Keratinocyte (primary cell): ENCODE measurements at regions not wholly inside any gene's neighbourhood (a gene's known extent, or its start where the extent isn't known, plus 50 kb on each side); places are given as distances from the start of the nearest gene placed in this dataset.
A peak's percentile ranks its signal among the peaks of the same experiment; 100 is the strongest.

Experiments used
- DNase-seq: peaks from one replicate; pipeline ENCODE4 v3.0.0-alpha.2; 2011; ENCODE audit warnings: low read depth, missing footprints, low spot score
- FAIRE-seq: peaks from 2 replicates; lab custom pipeline; 2011; peaks lifted over from hg19 to GRCh38; lab: Jason Lieb, UNC
- H2AFZ ChIP-seq: 2 replicates; pipeline ENCODE4 v1.6.0; 2012; ENCODE audit warnings: low read length, control low read depth, inconsistent platforms; ENCODE audit not compliant: control insufficient read depth
- H3K27ac ChIP-seq: 2 replicates; pipeline ENCODE4 v1.5.1; 2011; ENCODE audit warnings: low read length; ENCODE audit not compliant: control insufficient read depth, insufficient read depth
- H3K27me3 ChIP-seq: 3 replicates; pipeline ENCODE4 v1.6.0; 2011; ENCODE audit warnings: low read length; ENCODE audit not compliant: control insufficient read depth, insufficient read depth; ENCODE audit errors: extremely low read depth
- H3K36me3 ChIP-seq, 2 experiments: 2 replicates in 1 of 2; 3 replicates in 1 of 2; pipeline ENCODE4 v1.5.1; 2011; ENCODE audit warnings: low read length in 2 of 2, mild to moderate bottlenecking in 1 of 2; ENCODE audit not compliant: control insufficient read depth in 2 of 2, insufficient read depth in 2 of 2; ENCODE audit errors: extremely low read depth in 1 of 2
- H3K4me1 ChIP-seq: 3 replicates; pipeline ENCODE4 v1.5.1; 2011; ENCODE audit warnings: low read length; ENCODE audit not compliant: control insufficient read depth, insufficient read depth; ENCODE audit errors: extremely low read depth
- H3K4me2 ChIP-seq: 3 replicates; pipeline ENCODE4 v1.6.0; 2011; ENCODE audit warnings: low read depth, low read length; ENCODE audit not compliant: control insufficient read depth, insufficient read depth; ENCODE audit errors: extremely low read depth
- H3K4me3 ChIP-seq, 3 experiments: fragments of 200-600 bp in 1 of 3; sonication (generic) in 1 of 3; 2 replicates in 2 of 3; 3 replicates in 1 of 3; pipeline ENCODE4 v1.5.1; 2011 to 2016; ENCODE audit warnings: low read length in 3 of 3, mild to moderate bottlenecking in 3 of 3, control low read depth in 2 of 3, inconsistent platforms in 1 of 3, low read depth in 1 of 3, mixed read lengths in 1 of 3, mixed run types in 1 of 3, moderate library complexity in 1 of 3; ENCODE audit not compliant: control insufficient read depth in 2 of 3, insufficient read depth in 2 of 3; ENCODE audit errors: extremely low read depth in 1 of 3
- H3K79me2 ChIP-seq: 2 replicates; pipeline ENCODE4 v1.6.0; 2012; ENCODE audit warnings: low read length; ENCODE audit not compliant: control insufficient read depth, insufficient read depth
- H3K9ac ChIP-seq: 3 replicates; pipeline ENCODE4 v1.6.0; 2011; ENCODE audit warnings: low read length; ENCODE audit not compliant: control insufficient read depth, insufficient read depth; ENCODE audit errors: extremely low read depth
- H3K9me1 ChIP-seq: 3 replicates; pipeline ENCODE4 v1.6.0; 2011; ENCODE audit warnings: low read length; ENCODE audit not compliant: control insufficient read depth, insufficient read depth; ENCODE audit errors: extremely low read depth
- H3K9me3 ChIP-seq: 2 replicates; pipeline ENCODE4 v1.5.1; 2012; ENCODE audit warnings: low read depth, low read length; ENCODE audit not compliant: control insufficient read depth
- H4K20me1 ChIP-seq: 3 replicates; pipeline ENCODE4 v1.6.0; 2011; ENCODE audit warnings: low read length; ENCODE audit not compliant: control insufficient read depth, insufficient read depth; ENCODE audit errors: extremely low read depth
- CTCF ChIP-seq, 3 experiments: IDR thresholded peaks in 1 of 3; conservative IDR thresholded peaks in 1 of 3; optimal IDR thresholded peaks in 1 of 3; 2 replicates in 2 of 3; 3 replicates in 1 of 3; pipeline versions ENCODE3 to v1.5.1; 2011; ENCODE audit warnings: low read length in 3 of 3, mild to moderate bottlenecking in 3 of 3, moderate library complexity in 2 of 3, control low read depth in 1 of 3, inconsistent platforms in 1 of 3; ENCODE audit not compliant: insufficient read depth in 2 of 3; ENCODE audit errors: extremely low read depth in 1 of 3
- EZH2 ChIP-seq: IDR thresholded peaks from one replicate; pipeline ENCODE4 v1.6.1; 2012; ENCODE audit warnings: inconsistent platforms, mild to moderate bottlenecking, low read length, moderate library complexity
- dilution Hi-C: fragments of 300-500 bp; cut with MboI; formaldehyde crosslinking; loops from one replicate; pipeline ENCODE4 v1.7.0; 2020; ENCODE audit warnings: low sequenced_read_pairs; ENCODE audit not compliant: extremely low pct_ligation_motif_present

DNA sequence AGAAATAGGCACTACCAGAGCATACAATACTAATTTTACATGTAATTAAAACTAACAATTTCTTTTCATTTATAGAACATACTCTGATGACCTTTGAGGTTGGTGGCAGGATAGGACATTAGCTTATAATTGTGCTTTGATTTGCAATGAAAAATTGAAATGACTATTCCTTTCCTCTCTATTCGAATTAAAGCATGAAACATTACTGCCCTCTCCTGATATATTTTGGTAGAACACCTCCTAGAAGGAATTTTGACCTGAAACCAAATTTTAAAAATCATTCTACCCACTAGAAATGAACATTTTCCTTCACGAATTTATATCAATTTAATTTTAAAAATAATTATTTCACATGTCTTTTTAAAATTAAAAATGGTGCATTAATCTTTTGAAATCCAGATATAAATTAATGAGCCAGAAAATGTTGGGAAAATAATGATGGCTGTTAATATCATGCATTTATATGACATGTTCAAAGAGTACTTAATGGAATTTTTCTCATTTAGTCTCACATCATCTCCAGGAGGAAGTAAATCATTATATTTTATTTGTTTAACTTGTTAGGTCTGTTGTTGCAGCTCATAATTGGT, 556.3 kb upstream of the ARGLU1 start:
- TF ChIP-seq EZH2 = no peak
- TF ChIP-seq CTCF (optimal IDR thresholded peaks at IDR 0.05 in 1 of 3, IDR thresholded peaks at IDR 0.05 in 1 of 3, conservative IDR thresholded peaks at IDR 0.05 in 1 of 3; ENCODE audit: extremely low read depth in 1 of 3, insufficient read depth in 2 of 3, low read length in 3 of 3) = peak in 1 of 3 experiments; percentile 28
- no peaks in the 10 kb centered on the region for H3K4me1 ChIP-seq
- no peaks in the 10 kb centered on the region for H3K9me1 ChIP-seq
- H3K79me2 ChIP-seq = no peaks in the 10 kb centered on the region
- no peaks in the 10 kb centered on the region for H3K9me3 ChIP-seq
- H3K27me3 ChIP-seq = no peaks in the 10 kb centered on the region
- no peak overlapping the region for H3K9ac ChIP-seq
- dilution Hi-C loops = no loop called here
- H3K36me3 ChIP-seq = no peaks in the 10 kb centered on the region
- DNase-seq (no peak), FAIRE-seq (no peak)
- no peak overlapping the region for H3K4me2 ChIP-seq
- H3K4me3 ChIP-seq = no peak overlapping the region
- H3K27ac ChIP-seq = no peak overlapping the region
- no peaks in the 10 kb centered on the region for H4K20me1 ChIP-seq
- no peak overlapping the region for H2AFZ ChIP-seq

- Histone ChIP-seq H3K27me3 (no peaks in the 10 kb centered on the region), H3K9ac (no peak overlapping the region), H2AFZ (no peak overlapping the region), H3K9me1 (no peaks in the 10 kb centered on the region), H3K36me3 (no peaks in the 10 kb centered on the region), H3K4me3 (no peak overlapping the region), H3K27ac (no peak overlapping the region), H3K4me2 (no peak overlapping the region), H3K9me3 (no peaks in the 10 kb centered on the region), H3K79me2 (no peaks in the 10 kb centered on the region), H4K20me1 (no peaks in the 10 kb centered on the region), H3K4me1 (no peaks in the 10 kb centered on the region)
- DNase-seq (no peak), FAIRE-seq (no peak)
- TF ChIP-seq CTCF (optimal IDR thresholded peaks at IDR 0.05 in 1 of 3, IDR thresholded peaks at IDR 0.05 in 1 of 3, conservative IDR thresholded peaks at IDR 0.05 in 1 of 3; ENCODE audit: extremely low read depth in 1 of 3, insufficient read depth in 2 of 3, low read length in 3 of 3) (no peak), EZH2 (no peak)
- dilution Hi-C loops = no loop called here
Observed at GRCh38 chr13:107121793-107122192, 553.9 kb upstream of the ARGLU1 start.
